Bronchial epithelial cell (primary cell): ENCODE measurements at regions not wholly inside any gene's neighbourhood (a gene's known extent, or its start where the extent isn't known, plus 50 kb on each side); places are given as distances from the start of the nearest gene placed in this dataset.

Experiments used
- DNase-seq: peaks from one replicate; pipeline ENCODE4 v3.0.0-alpha.2; 2010; ENCODE audit warnings: low read depth
- FAIRE-seq: peaks from 2 replicates; lab custom pipeline; 2011; peaks lifted over from hg19 to GRCh38; lab: Jason Lieb, UNC
- H3K27me3 ChIP-seq: 2 replicates; pipeline ENCODE4 v1.5.1; 2011; ENCODE audit warnings: low read length; ENCODE audit not compliant: control insufficient read depth, insufficient read depth
- H3K36me3 ChIP-seq: 2 replicates; pipeline ENCODE4 v1.5.1; 2011; ENCODE audit warnings: low read length; ENCODE audit not compliant: control insufficient read depth, insufficient read depth
- H3K4me3 ChIP-seq: 2 replicates; pipeline ENCODE4 v1.5.1; 2011; ENCODE audit warnings: mild to moderate bottlenecking, low read depth, low read length, control low read depth
- CTCF ChIP-seq: IDR thresholded peaks from 2 replicates; pipeline ENCODE4 v1.5.1; 2011; ENCODE audit warnings: mild to moderate bottlenecking, moderate library complexity, low read length, control low read depth, inconsistent platforms; ENCODE audit not compliant: insufficient read depth, severe bottlenecking

GRCh38 chr5:5572010-5572865 is 149.8 kb downstream of the ICE1 start:
- DNase-seq (no peak), FAIRE-seq (no peak)

GRCh38 chr5:5570646-5571045 is 148.2 kb downstream of the ICE1 start:
- H3K36me3 ChIP-seq = no peaks in the 10 kb centered on the region
- H3K4me3 ChIP-seq = no peak overlapping the region
- DNase-seq = no peak
- TF ChIP-seq CTCF = no peak
- H3K27me3 ChIP-seq = no peaks in the 10 kb centered on the region
- no peak for FAIRE-seq

More at GRCh38 chr5:5572010-5572865, 149.8 kb downstream of the ICE1 start:
- H3K36me3 ChIP-seq = no peaks in the 10 kb centered on the region
- TF ChIP-seq CTCF = no peak
- H3K27me3 ChIP-seq = no peaks in the 10 kb centered on the region
- no peak overlapping the region for H3K4me3 ChIP-seq

GRCh38 chr5:5564898-5565297 is 142.4 kb downstream of the ICE1 start:
- FAIRE-seq = no peak
- Histone ChIP-seq H3K36me3 (no peaks in the 10 kb centered on the region), H3K27me3 (no peaks in the 10 kb centered on the region), H3K4me3 (no peak overlapping the region)
- no peak for DNase-seq
- no peak for TF ChIP-seq CTCF

- Histone ChIP-seq H3K4me3 (no peak overlapping the region), H3K27me3 (no peaks in the 10 kb centered on the region), H3K36me3 (no peaks in the 10 kb centered on the region)
- no peak for DNase-seq
- no peak for FAIRE-seq
- no peak for TF ChIP-seq CTCF
Measured at GRCh38 chr5:5560016-5560415, 137.5 kb downstream of the ICE1 start.

GRCh38 chr5:5558638-5559527 is 136.4 kb downstream of the ICE1 start:
- Histone ChIP-seq H3K4me3 (no peak overlapping the region), H3K36me3 (no peaks in the 10 kb centered on the region), H3K27me3 (no peaks in the 10 kb centered on the region)
- no peak for TF ChIP-seq CTCF
- DNase-seq (no peak), FAIRE-seq (no peak)
